WTC11 (cell line): ENCODE measurements at regions not wholly inside any gene's neighbourhood (a gene's known extent, or its start where the extent isn't known, plus 50 kb on each side); places are given as distances from the start of the nearest gene placed in this dataset.

Source experiments
- ATAC-seq: fragments of 200-7000 bp; cut with Tn5 transposase; 2 replicates; pipeline ENCODE4 v1.10.0; 2021; ENCODE audit warnings: mild to moderate bottlenecking, moderate library complexity
- CTCF ChIA-PET: fragments of 300-600 bp; sonication (Branson Sonifier 250); formaldehyde crosslinking; loops from one replicate; lab custom pipeline; 2021; ENCODE audit warnings: antibody characterized with exemption; lab: Charles Lee
- POLR2A ChIA-PET: fragments of 350-600 bp; sonication (Branson Sonifier 250); formaldehyde crosslinking; loops from one replicate; lab custom pipeline; 2021; ENCODE audit warnings: antibody characterized with exemption; lab: Charles Lee
- DNase-seq: peaks from one replicate; pipeline ENCODE4 v3.0.0; 2021; ENCODE audit warnings: low spot score
- H3K27ac Mint-ChIP-seq: 2 replicates; pipeline ENCODE4 v1.8.0; 2021; ENCODE audit warnings: mixed read lengths
- H3K27me3 Mint-ChIP-seq: 2 replicates; pipeline ENCODE4 v1.8.0; 2021; ENCODE audit warnings: low read depth, mild to moderate bottlenecking, moderate library complexity, mixed read lengths
- H3K36me3 Mint-ChIP-seq: 2 replicates; pipeline ENCODE4 v1.8.0; 2021; ENCODE audit warnings: mixed read lengths
- H3K4me1 Mint-ChIP-seq: 2 replicates; pipeline ENCODE4 v1.8.0; 2022; ENCODE audit warnings: mixed read lengths
- H3K4me3 Mint-ChIP-seq: 2 replicates; pipeline ENCODE4 v1.8.0; 2021; ENCODE audit warnings: mild to moderate bottlenecking, moderate library complexity, mixed read lengths
- H3K9me3 Mint-ChIP-seq: 2 replicates; pipeline ENCODE4 v1.8.0; 2021; ENCODE audit warnings: mixed read lengths
- CBFB ChIP-seq: sonication (generic); formaldehyde crosslinking; IDR thresholded peaks from 2 replicates; pipeline ENCODE4 v1.8.1; 2022; ENCODE audit warnings: mild to moderate bottlenecking, low read depth, missing genetic modification reagents
- GTF2I ChIP-seq: fragments of 250-450 bp; sonication (Bioruptor Pico); conservative IDR thresholded peaks from 2 replicates; pipeline ENCODE4 v1.4.0; 2021; ENCODE audit warnings: mild to moderate bottlenecking
- HMGA2 ChIP-seq: fragments of 250-450 bp; sonication (Bioruptor Pico); IDR thresholded peaks from 2 replicates; pipeline ENCODE4 v1.4.0; 2021; ENCODE audit warnings: mild to moderate bottlenecking, moderate library complexity
- NFE2L1 ChIP-seq: sonication (generic); formaldehyde crosslinking; IDR thresholded peaks from 2 replicates; pipeline ENCODE4 v1.8.1; 2023; ENCODE audit warnings: missing genetic modification reagents
- NFYB ChIP-seq: sonication (generic); formaldehyde crosslinking; conservative IDR thresholded peaks from 2 replicates; pipeline ENCODE4 v1.8.0; 2022; ENCODE audit warnings: low read depth, missing genetic modification reagents
- RELA ChIP-seq: sonication (generic); formaldehyde crosslinking; IDR thresholded peaks from 2 replicates; pipeline ENCODE4 v1.8.1; 2022; ENCODE audit warnings: missing genetic modification reagents, mild to moderate bottlenecking, borderline replicate concordance
- TEAD4 ChIP-seq: sonication (generic); formaldehyde crosslinking; IDR thresholded peaks from 2 replicates; pipeline ENCODE4 v1.8.0; 2022; ENCODE audit warnings: mild to moderate bottlenecking, missing genetic modification reagents
- TP53 ChIP-seq: sonication (generic); formaldehyde crosslinking; IDR thresholded peaks from 2 replicates; pipeline ENCODE4 v1.8.1; 2023; ENCODE audit warnings: mild to moderate bottlenecking, missing genetic modification reagents
- ZNF317 ChIP-seq: sonication (generic); formaldehyde crosslinking; IDR thresholded peaks from 2 replicates; pipeline ENCODE4 v1.8.1; 2023; ENCODE audit warnings: low read depth, mild to moderate bottlenecking, moderate library complexity, missing genetic modification reagents, borderline replicate concordance
- TF ChIP-seq, protein P1 (sequence below): sonication (generic); formaldehyde crosslinking; IDR thresholded peaks from 2 replicates; pipeline ENCODE4 v1.8.1; 2023; ENCODE audit warnings: mild to moderate bottlenecking, missing genetic modification reagents
- TF ChIP-seq, protein P2 (sequence below): sonication (generic); formaldehyde crosslinking; IDR thresholded peaks from 2 replicates; pipeline ENCODE4 v1.8.1; 2023; ENCODE audit warnings: mild to moderate bottlenecking, missing genetic modification reagents, moderate library complexity
- TF ChIP-seq, protein P3 (sequence below): fragments of 250-450 bp; sonication (Bioruptor Pico); IDR thresholded peaks from 2 replicates; pipeline ENCODE4 v1.8.0; 2021; ENCODE audit warnings: mild to moderate bottlenecking
- TF ChIP-seq, protein P4 (sequence below): sonication (generic); formaldehyde crosslinking; IDR thresholded peaks from 2 replicates; pipeline ENCODE4 v1.8.1; 2023; ENCODE audit warnings: mild to moderate bottlenecking, missing genetic modification reagents, borderline replicate concordance
- TF ChIP-seq, protein P5 (sequence below): fragments of 250-450 bp; sonication (Bioruptor Pico); conservative IDR thresholded peaks from 2 replicates; pipeline ENCODE4 v1.9.0; 2021; ENCODE audit warnings: mild to moderate bottlenecking
- TF ChIP-seq, protein P6 (sequence below): sonication (generic); formaldehyde crosslinking; IDR thresholded peaks from 2 replicates; pipeline ENCODE4 v1.8.1; 2022; ENCODE audit warnings: low read depth, missing genetic modification reagents, borderline replicate concordance
- TF ChIP-seq, protein P7 (sequence below): sonication (generic); formaldehyde crosslinking; IDR thresholded peaks from 2 replicates; pipeline ENCODE4 v1.8.0; 2023; ENCODE audit warnings: missing genetic modification reagents, mild to moderate bottlenecking, borderline replicate concordance
- TF ChIP-seq, protein P8 (sequence below): sonication (generic); formaldehyde crosslinking; IDR thresholded peaks from 2 replicates; pipeline ENCODE4 v1.8.1; 2023; ENCODE audit warnings: mild to moderate bottlenecking, missing genetic modification reagents

DNA sequence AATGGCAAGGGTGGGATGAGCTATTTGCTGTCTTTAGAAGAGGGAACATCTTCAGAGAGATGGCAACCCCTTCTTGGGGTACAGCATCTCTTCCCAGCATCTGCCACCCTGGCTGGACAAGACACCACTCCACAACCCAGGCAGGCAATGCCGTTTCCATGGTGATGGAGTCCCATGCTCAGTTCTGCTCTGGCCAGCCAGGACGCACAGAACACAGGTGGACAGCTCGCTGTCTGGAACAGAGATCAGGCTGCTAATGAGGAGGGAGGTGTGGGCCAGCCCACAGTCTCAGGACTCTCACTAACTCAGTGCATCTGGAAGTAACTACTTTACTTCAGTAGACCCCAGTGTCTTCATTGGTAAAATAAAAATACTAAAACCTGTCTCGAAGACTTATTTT lies 321.0 kb upstream of the CPEB2 start:
- DNase-seq, result no peak
- ChIA-PET POLR2A (no interaction called here), CTCF (no interaction called here)
- no peak overlapping the region for H3K27ac Mint-ChIP-seq
- H3K9me3 Mint-ChIP-seq, result peaks cover 34% of the 10 kb centered on the region
- peaks cover 3% of the 10 kb centered on the region; the same call in 1 of the 2 replicates for H3K36me3 Mint-ChIP-seq
- no peak for ATAC-seq
- H3K27me3 Mint-ChIP-seq, result no peaks in the 10 kb centered on the region
- TF ChIP-seq, protein P1, sequence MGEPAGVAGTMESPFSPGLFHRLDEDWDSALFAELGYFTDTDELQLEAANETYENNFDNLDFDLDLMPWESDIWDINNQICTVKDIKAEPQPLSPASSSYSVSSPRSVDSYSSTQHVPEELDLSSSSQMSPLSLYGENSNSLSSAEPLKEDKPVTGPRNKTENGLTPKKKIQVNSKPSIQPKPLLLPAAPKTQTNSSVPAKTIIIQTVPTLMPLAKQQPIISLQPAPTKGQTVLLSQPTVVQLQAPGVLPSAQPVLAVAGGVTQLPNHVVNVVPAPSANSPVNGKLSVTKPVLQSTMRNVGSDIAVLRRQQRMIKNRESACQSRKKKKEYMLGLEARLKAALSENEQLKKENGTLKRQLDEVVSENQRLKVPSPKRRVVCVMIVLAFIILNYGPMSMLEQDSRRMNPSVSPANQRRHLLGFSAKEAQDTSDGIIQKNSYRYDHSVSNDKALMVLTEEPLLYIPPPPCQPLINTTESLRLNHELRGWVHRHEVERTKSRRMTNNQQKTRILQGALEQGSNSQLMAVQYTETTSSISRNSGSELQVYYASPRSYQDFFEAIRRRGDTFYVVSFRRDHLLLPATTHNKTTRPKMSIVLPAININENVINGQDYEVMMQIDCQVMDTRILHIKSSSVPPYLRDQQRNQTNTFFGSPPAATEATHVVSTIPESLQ, result no peak
- no peak for TF ChIP-seq GTF2I (CRISPR knock-in tag)
- TF ChIP-seq TEAD4 (CRISPR knock-in tag), result no peak
- no peak for TF ChIP-seq TP53 (CRISPR knock-in tag)
- H3K4me1 Mint-ChIP-seq, result peaks cover 7% of the 10 kb centered on the region
- H3K4me3 Mint-ChIP-seq, result no peak overlapping the region

DNA sequence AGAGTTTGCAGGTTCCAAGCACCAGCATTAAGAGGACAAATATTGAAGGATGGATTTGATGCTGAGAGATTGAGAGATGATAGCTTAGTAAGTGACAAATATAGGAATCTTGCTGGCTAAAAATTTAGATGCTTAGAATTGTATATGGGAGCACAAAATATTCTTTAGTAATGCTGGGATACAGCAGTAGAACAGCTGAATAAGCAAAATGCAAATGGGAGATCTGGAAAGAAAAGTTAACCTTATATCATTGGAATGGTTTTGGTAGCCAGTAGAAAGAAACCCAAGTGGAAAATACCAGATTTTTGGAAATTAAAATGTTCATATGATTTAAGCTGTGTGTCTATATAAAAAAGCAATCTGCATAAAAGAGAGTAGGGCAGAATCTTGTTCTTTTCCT lies 308.6 kb upstream of the CPEB2 start:
- DNase-seq (no peak), ATAC-seq (no peak)
- no peak overlapping the region for H3K27ac Mint-ChIP-seq
- no peaks in the 10 kb centered on the region for H3K4me1 Mint-ChIP-seq
- H3K9me3 Mint-ChIP-seq, result peaks cover 32% of the 10 kb centered on the region
- H3K36me3 Mint-ChIP-seq, result peaks cover 12% of the 10 kb centered on the region
- no peak overlapping the region for H3K4me3 Mint-ChIP-seq
- H3K27me3 Mint-ChIP-seq, result no peaks in the 10 kb centered on the region
- ChIA-PET POLR2A (no interaction called here), CTCF (no interaction called here)
- no peak for TF ChIP-seq NFYB (CRISPR knock-in tag)
- TF ChIP-seq, protein P2, sequence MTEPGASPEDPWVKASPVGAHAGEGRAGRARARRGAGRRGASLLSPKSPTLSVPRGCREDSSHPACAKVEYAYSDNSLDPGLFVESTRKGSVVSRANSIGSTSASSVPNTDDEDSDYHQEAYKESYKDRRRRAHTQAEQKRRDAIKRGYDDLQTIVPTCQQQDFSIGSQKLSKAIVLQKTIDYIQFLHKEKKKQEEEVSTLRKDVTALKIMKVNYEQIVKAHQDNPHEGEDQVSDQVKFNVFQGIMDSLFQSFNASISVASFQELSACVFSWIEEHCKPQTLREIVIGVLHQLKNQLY, result no peak
- TF ChIP-seq, protein P3, sequence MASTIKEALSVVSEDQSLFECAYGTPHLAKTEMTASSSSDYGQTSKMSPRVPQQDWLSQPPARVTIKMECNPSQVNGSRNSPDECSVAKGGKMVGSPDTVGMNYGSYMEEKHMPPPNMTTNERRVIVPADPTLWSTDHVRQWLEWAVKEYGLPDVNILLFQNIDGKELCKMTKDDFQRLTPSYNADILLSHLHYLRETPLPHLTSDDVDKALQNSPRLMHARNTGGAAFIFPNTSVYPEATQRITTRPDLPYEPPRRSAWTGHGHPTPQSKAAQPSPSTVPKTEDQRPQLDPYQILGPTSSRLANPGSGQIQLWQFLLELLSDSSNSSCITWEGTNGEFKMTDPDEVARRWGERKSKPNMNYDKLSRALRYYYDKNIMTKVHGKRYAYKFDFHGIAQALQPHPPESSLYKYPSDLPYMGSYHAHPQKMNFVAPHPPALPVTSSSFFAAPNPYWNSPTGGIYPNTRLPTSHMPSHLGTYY (CRISPR knock-in tag), result no peak
- TF ChIP-seq, protein P4, sequence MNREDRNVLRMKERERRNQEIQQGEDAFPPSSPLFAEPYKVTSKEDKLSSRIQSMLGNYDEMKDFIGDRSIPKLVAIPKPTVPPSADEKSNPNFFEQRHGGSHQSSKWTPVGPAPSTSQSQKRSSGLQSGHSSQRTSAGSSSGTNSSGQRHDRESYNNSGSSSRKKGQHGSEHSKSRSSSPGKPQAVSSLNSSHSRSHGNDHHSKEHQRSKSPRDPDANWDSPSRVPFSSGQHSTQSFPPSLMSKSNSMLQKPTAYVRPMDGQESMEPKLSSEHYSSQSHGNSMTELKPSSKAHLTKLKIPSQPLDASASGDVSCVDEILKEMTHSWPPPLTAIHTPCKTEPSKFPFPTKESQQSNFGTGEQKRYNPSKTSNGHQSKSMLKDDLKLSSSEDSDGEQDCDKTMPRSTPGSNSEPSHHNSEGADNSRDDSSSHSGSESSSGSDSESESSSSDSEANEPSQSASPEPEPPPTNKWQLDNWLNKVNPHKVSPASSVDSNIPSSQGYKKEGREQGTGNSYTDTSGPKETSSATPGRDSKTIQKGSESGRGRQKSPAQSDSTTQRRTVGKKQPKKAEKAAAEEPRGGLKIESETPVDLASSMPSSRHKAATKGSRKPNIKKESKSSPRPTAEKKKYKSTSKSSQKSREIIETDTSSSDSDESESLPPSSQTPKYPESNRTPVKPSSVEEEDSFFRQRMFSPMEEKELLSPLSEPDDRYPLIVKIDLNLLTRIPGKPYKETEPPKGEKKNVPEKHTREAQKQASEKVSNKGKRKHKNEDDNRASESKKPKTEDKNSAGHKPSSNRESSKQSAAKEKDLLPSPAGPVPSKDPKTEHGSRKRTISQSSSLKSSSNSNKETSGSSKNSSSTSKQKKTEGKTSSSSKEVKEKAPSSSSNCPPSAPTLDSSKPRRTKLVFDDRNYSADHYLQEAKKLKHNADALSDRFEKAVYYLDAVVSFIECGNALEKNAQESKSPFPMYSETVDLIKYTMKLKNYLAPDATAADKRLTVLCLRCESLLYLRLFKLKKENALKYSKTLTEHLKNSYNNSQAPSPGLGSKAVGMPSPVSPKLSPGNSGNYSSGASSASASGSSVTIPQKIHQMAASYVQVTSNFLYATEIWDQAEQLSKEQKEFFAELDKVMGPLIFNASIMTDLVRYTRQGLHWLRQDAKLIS (CRISPR knock-in tag), result no peak
- no peak for TF ChIP-seq TP53 (CRISPR knock-in tag)
- no peak for TF ChIP-seq NFE2L1 (CRISPR knock-in tag)
- no peak for TF ChIP-seq CBFB (CRISPR knock-in tag)
- no peak for TF ChIP-seq HMGA2 (CRISPR knock-in tag)
- TF ChIP-seq ZNF317 (CRISPR knock-in tag), result no peak
- no peak for TF ChIP-seq RELA
- TF ChIP-seq, protein P5, sequence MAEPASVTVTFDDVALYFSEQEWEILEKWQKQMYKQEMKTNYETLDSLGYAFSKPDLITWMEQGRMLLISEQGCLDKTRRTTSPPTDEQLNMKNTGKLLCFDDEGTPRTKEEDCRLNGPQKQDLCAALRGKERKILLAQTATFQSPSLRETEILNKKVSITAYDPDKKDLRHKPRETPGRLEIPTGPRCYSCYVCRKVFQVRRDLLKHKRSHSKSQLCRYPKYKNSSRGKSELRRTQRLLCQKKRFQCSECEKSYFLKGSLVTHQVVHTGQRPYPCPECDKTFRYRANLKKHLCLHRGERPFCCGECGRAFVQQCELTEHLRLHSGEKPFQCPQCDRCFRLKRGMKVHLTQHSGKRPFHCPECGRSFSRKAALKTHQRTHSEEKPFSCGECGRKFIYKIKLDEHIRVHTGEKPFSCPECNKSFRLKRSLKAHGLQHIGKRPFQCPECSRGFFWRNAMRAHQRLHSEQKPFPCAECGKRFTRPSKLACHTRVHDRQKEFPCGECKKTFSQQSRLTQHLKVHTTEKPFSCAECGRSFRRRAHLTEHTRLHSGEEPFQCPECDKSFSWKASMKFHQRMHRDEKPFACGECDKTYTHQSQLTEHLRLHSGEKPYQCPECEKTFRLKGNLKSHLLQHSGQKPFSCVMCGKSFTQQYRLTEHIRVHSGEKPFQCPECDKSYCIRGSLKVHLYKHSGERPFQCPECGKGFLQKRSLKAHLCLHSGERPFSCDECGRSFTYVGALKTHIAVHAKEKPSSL (CRISPR knock-in tag), result no peak
- TF ChIP-seq GTF2I (CRISPR knock-in tag), result no peak
- TF ChIP-seq, protein P6, sequence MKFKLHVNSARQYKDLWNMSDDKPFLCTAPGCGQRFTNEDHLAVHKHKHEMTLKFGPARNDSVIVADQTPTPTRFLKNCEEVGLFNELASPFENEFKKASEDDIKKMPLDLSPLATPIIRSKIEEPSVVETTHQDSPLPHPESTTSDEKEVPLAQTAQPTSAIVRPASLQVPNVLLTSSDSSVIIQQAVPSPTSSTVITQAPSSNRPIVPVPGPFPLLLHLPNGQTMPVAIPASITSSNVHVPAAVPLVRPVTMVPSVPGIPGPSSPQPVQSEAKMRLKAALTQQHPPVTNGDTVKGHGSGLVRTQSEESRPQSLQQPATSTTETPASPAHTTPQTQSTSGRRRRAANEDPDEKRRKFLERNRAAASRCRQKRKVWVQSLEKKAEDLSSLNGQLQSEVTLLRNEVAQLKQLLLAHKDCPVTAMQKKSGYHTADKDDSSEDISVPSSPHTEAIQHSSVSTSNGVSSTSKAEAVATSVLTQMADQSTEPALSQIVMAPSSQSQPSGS (CRISPR knock-in tag), result no peak
- TF ChIP-seq, protein P7, sequence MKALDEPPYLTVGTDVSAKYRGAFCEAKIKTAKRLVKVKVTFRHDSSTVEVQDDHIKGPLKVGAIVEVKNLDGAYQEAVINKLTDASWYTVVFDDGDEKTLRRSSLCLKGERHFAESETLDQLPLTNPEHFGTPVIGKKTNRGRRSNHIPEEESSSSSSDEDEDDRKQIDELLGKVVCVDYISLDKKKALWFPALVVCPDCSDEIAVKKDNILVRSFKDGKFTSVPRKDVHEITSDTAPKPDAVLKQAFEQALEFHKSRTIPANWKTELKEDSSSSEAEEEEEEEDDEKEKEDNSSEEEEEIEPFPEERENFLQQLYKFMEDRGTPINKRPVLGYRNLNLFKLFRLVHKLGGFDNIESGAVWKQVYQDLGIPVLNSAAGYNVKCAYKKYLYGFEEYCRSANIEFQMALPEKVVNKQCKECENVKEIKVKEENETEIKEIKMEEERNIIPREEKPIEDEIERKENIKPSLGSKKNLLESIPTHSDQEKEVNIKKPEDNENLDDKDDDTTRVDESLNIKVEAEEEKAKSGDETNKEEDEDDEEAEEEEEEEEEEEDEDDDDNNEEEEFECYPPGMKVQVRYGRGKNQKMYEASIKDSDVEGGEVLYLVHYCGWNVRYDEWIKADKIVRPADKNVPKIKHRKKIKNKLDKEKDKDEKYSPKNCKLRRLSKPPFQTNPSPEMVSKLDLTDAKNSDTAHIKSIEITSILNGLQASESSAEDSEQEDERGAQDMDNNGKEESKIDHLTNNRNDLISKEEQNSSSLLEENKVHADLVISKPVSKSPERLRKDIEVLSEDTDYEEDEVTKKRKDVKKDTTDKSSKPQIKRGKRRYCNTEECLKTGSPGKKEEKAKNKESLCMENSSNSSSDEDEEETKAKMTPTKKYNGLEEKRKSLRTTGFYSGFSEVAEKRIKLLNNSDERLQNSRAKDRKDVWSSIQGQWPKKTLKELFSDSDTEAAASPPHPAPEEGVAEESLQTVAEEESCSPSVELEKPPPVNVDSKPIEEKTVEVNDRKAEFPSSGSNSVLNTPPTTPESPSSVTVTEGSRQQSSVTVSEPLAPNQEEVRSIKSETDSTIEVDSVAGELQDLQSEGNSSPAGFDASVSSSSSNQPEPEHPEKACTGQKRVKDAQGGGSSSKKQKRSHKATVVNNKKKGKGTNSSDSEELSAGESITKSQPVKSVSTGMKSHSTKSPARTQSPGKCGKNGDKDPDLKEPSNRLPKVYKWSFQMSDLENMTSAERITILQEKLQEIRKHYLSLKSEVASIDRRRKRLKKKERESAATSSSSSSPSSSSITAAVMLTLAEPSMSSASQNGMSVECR (CRISPR knock-in tag), result no peak
- TF ChIP-seq, protein P8, sequence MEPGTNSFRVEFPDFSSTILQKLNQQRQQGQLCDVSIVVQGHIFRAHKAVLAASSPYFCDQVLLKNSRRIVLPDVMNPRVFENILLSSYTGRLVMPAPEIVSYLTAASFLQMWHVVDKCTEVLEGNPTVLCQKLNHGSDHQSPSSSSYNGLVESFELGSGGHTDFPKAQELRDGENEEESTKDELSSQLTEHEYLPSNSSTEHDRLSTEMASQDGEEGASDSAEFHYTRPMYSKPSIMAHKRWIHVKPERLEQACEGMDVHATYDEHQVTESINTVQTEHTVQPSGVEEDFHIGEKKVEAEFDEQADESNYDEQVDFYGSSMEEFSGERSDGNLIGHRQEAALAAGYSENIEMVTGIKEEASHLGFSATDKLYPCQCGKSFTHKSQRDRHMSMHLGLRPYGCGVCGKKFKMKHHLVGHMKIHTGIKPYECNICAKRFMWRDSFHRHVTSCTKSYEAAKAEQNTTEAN (CRISPR knock-in tag), result no peak
